CD4-positive, alpha-beta T cell treated with Interleukin-6 at 100 ng/mL for 8 hours (primary cell): ENCODE measurements at regions not wholly inside any gene's neighbourhood (a gene's known extent, or its start where the extent isn't known, plus 50 kb on each side); places are given as distances from the start of the nearest gene placed in this dataset.

Experiments
- DNase-seq: peaks from one replicate; pipeline ENCODE4 v3.0.0-alpha.2; 2020; ENCODE audit warnings: mixed read lengths, low spot score

DNA sequence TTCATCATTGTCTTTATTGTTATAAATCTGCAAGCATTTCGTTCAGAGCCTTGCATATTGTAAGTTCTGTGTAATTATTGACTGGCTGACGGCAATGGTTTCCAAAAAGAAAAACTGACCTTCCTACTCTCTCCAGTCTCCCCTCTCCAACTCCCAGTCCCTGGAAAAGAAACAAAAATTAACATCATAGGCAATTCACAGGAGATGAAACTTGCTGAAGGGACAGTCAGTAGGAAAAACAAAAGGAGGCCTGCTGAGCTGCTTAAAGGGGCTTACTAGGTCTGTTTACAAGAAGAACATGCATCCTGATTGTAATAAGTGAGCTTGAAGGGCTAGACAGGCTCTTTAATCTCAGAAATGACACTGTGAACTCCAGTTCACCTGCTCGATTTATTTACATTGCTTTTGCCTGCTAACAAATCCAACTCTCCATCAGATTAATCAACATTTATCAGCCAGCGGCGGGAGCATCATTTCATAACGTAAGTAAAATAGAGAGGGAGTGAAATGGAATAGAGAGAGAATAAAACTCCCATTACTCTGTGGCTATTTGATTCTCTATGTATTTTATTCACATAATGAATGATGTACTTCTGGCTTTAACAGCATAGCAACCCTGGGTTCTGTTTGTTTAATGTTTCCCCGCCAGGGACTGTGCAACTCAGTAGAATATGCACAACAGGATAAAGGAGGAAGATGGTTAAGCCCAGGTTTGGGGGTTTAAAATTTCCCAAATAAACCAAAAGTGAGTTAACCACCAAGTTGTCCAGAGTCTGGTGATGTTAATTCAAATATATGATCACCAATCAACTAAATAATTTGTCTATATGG is 256.7 kb upstream of the SETBP1 start:
- no peak for DNase-seq

DNA sequence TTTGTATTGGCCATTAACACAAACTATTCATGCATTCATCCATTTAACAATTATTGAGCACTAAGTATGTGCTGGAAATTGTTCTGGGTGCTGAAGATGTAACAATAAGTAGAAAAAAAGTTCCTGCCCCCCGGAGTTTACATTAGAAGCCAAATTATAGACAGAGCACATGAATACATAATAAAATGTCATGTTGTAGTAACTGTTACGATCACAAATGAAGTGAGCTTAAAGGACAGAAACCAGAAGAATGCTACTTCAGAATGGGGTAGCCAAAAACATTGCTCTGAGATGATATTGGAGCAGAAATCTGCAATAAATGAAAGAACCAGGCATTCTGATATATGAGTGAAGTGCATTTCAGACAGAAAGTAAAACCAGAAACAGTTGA is 256.0 kb upstream of the SETBP1 start:
- no peak for DNase-seq

DNA sequence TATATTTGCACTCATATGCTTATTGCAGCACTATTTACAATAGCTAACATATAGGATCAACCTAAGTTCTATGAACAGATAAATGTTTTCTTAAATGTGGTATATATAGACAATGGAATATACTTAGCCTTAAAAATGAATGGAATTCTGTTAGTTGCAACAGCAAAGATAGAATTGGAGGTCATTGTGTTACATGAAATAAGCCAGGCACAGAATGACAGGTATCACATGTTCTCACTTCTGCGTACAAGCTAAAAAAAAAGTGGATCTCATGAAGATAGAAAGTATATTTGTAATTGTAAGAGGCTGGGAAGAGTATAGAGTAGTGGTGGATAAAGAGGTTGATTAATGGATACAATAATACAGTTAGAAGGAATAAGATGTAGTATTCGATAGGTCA is 255.5 kb upstream of the SETBP1 start:
- DNase-seq, result no peak

DNA sequence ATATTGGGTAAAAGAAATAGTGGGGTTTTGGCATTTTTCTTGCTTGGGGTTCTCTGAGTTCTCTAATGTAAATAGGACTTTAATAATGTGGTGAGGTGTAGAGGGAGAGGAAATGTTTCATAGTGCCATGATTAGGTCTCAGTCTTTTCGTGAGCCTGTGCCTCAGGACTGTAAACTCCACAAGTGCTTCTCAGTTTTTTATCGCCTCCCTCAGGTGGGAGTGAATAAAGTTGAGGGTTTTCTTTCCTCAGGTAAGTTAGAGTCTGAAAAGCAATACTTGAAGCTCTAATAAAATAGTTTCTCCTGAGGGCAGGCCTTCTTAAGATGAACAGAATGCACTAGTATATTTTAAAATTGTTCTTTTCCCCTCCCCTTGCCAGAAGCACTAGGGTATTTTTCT is 243.1 kb upstream of the SETBP1 start:
- no peak for DNase-seq

DNA sequence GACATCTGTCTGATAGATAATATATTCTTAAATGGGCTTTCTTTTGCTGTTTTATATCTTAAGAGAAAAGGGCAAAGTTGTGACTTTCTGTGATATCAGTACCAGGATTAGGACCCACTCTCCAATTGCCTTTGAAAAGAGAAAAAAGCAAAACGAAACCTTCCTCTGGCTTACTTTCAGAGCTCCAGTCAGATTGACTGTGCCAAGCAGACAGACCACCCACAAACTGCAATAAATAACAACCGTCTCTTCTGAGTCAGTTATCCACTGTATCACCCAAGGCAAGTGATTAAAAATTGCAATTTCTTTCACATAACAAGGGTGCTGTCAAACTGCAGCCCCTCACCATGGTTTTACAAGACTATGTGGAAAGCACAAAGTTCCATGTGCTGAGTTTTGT is 230.5 kb upstream of the SETBP1 start:
- no peak for DNase-seq

DNA sequence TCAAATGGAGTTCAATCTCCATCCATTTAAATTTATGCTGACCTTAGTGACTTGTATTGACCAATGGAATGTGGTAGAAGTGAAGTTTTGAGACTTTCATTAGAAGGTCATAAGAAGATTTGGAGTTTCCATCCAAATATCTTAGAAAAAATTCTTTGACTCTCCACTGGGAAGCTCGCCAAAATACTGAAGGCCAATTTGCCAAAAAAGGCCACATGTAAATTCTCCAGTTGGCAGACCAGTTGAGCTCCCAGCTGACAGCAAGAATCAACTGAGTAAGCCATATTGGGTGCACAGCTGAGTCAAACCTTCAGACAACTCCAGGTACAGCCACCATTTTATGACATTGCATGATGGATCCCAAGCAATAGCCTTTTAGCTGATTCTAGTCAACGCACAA is 228.3 kb upstream of the SETBP1 start:
- DNase-seq, result no peak

DNA sequence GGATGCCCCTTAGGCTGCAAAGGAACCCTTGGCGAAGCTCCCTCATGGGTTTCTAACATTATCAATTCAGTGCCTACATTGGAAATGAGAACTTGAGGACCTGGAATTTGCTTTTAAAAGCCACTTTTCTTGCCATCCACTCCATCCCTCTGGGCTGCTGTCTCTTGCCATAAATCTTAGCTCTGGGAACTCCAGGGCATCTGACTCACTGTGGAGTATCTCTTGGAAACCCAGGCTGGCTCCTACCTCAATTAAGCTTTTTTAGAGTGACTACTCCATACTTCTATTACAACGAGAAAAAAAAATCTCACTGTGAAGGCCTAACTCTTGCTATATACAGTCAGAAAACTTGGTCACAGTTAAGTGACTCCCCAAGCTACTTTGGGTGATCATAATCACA is 227.2 kb upstream of the SETBP1 start:
- no peak for DNase-seq

DNA sequence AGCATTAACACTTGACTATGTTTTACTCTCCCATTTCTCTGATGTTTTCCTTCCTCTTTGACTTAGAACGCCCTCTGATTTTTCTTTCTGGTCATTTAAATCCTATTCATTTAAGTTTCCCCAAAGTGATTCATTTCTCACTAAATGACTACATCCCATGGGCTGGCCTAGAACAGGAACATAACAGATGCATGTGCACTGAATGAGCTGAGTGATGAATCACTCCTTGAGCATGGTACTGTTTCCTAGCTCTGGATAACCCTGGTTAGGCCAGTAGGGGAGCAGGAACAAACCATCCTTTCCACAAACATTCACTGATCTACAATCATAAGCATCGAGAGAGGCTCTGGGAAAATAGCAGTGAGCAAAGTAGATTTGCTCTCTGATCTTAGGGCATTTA is 221.9 kb upstream of the SETBP1 start:
- DNase-seq, result no peak

DNA sequence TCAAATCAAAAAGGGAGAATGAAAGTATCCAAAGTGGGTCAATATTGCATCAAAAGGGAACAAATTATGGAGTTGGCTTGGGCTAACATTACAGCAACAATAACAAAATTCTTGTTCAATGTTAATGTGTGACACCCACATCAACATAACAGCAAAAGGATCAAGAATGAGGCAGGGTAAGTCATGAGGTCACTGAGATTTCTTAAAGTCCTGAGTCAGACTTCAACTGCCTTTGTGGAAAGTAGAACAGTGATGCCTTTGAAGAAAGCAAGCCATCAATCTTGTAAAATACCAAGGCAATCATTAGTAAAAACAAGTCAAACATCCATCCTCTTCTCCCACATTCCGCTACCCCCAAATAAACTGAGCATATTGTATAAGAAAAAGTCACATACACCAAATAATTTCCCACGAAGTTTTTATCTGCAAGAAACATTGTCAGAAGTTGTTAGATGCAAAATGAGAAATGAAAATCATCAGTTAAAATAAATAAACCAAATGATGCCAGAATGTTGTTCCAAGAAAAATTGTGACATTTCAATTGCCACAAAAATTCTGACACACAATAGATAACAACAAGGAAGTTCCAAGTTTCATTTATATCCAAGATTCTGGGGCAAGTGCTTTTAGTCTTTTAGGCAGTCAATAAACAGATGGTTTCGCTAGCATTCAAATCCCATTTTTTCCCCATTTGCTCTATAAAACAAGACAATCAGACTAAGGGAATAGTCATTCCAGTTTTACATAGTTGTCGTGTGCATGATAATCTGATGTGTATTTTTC is 216.1 kb upstream of the SETBP1 start:
- DNase-seq, result no peak

DNA sequence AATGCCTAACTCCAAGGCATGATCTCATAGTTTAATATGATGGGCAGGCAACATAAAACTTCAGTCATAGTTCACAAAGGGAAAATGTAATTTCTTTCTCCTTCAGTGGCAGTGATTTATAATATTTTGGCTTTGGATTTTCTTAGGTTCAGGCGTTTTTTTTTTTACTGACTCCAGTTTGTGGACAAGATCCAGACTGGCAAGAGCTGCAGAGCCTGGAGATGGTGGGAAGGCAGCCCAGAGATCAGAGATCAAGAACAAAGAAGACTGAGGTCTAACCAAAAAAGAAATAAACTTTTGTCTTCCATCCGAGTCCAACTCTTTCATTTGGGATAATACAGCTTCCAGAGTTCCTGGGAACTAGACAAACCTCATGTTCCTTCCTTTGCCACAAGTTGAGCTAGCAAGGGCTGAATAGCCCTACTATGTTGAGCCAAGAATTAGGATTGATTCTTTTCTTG is 215.3 kb upstream of the SETBP1 start:
- no peak for DNase-seq

DNA sequence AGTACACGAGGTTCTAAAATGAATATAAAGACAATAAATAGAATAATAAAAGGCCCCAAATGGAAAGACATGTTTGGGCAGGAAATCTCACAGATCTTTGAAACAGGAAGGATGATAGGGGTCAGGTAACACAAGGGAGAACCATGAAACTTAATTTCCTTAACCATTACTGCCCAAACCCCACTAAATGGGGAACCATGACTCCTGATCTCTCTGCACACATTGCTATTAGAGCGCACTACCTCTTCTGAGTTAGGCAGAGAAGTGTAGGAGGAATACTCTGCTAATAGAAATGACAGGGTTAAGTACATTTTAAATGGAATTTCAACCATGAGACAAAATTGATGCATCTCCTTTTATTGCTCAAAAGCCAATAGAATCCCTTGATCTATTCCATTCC is 213.7 kb upstream of the SETBP1 start:
- DNase-seq, result no peak

DNA sequence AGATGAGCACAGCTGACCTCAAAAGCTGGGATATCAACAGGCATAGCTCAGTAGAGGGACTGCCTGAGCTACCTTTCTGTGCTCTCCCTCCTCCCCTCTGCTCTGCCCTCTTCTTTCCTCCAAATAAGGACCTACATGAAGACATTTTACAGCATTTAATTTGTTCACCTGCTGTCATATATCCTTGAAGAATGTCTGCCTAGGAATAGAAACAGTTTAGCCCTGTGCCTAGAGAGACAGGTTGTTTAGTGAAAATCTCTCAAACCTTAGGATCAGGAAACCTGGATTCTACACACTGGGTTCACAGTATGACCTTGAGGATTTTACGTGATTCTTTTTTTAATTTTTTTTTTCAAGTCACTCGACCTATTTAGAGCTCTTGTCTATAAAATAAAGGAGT is 213.0 kb upstream of the SETBP1 start:
- no peak for DNase-seq

DNA sequence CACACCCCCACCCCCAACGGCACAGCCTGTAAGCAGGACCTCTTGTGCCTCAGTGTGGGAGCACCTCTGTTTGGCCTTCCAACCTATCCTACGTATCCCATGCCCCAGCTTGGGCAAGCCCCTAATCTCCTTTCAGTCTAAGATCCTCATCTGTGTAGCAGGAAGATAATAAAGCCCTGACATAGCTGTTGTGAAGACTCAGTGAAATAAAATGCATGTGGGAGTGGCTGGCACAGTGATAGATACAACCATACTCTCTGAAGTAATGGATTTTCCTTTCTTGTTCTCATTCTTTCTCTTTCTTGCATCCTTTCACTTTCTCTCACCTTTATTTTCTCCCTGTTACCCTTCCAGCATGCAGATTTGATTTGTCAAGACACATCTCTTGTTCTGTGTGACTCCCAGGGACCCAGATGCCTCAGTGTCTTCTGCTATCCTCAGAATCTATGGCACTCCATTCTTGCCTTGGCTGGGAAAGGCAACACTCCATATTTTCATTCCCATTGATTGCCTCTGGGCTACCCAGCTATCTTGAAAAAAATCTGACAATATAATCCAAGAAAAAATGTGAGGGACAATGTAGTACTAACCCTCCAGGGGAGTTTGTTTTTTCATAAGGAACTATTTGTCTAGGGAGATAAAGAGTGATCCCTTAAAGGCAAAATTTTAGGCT is 207.2 kb upstream of the SETBP1 start:
- no peak for DNase-seq

DNA sequence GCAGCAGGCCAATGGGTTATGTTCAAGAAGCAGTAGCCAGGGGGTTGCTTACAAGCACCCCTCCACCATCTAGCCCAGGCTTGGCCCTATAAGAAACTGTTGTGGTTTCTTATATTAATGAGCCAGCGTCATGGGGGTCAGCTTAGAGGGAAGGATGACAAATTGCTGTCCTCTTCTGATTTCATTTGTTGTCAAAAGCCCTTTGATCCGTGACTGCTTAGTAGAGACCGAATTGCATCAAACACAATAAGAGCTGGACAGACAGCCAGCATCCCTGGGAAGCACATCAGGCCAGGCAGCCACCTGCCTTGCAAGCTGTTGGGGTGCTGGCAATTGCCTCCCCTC is 206.6 kb upstream of the SETBP1 start:
- no peak for DNase-seq

DNA sequence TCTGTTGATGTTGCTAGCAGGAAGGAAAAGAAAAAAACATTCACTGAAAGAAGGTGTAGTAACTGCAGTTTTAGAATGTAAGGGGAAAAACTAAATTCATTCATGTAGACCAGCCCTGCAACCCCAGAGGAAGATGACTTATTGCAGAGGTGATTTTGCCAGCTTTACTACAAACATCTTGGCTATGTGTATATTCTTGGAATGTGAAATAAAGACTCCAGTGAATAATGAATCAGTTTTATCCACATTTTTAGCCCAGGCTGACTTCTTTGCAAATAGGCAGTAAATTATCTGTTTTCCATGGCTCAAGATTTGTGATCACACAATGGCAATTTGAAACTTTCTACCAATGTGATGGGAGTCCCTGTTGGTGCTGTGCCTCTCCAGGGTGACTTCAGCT is 206.1 kb upstream of the SETBP1 start:
- DNase-seq, result no peak

DNA sequence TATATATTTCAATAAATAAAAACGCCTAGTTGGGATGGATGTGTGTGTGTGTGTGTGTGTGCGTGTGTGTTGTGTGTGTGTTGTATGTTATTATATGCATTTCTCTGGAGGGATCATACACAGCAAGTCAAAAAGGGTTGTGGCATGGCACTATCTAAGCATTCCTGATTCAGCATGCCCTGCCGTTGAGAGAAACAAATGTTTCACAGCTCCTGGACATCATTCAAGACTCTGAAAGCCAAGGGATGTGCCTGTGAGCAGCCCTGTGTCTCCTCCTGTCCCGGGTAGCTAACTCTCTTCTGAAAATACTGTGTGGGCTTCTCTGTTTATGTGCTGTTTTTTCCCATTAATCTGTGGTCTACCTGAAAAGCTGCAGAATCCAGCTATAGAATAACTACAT is 197.9 kb upstream of the SETBP1 start:
- no peak for DNase-seq

DNA sequence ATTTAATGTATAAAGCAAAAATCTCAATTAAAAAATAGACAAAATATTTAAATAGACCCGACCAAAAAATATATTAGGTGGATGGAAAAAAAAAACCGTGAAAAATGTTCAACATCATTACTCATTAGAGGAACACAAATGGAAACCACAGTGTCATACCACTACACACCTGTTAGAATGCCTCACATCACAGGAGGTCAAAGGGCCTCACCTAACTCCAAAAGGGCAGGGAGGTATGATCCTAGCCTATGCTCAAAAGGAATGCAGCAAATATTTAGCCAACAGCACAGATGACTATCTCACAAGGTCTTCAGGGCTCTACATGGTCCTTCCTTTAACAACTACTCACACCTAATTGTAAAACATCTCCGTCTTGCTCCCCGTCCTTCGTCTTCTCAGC is 185.5 kb upstream of the SETBP1 start:
- no peak for DNase-seq

DNA sequence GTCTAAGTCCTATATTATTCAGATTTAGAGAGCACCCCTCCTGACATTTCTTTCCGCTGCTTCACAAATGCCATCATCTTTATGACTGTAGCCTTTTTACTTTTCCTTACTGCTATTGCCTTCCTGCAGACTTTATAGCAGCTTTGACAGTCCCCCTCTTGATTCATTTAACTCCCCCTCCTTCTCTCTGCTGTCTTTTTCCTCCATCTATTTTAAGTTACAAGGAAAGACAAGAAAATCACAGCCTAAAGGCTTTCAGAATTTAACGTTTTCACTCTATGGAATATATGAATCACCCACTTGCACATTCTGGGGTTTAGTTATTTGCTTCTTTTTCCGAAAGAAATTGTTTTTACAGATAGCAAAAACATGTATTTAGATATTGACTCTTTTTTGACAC is 183.4 kb upstream of the SETBP1 start:
- no peak for DNase-seq

DNA sequence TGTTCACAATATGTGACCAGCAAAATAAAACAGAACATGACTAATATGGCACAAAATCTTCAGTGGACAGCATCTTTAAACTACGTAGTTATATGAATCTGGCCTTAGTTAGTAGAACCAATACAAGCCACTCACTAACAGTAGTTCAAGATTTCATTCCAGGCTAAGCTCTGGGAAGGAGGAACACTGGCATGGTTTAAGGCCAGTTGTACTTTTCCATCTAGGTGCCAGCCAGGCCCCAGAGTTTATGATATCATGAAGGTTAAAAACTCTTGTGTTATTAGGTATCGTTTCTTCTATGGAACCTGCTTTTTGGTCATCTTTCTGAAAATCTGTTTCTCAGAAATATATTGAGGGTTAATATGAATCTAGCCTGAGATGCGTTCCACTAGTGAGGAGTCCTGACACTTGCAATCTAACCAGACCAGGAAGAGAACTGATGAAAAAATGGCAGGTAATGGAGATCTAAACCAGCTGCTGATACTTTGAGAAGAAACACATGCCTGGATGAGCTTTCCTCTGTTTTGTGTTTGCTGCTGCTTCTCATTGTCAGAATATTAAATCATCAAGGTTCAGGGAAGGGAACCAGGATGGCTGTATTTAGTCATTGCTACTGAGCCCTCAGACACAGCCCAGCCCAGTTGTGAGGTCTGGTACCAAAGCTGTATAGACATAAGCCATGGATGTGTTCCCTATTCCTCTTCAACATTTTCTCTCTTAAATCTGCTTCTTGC is 182.8 kb upstream of the SETBP1 start:
- DNase-seq, result no peak

DNA sequence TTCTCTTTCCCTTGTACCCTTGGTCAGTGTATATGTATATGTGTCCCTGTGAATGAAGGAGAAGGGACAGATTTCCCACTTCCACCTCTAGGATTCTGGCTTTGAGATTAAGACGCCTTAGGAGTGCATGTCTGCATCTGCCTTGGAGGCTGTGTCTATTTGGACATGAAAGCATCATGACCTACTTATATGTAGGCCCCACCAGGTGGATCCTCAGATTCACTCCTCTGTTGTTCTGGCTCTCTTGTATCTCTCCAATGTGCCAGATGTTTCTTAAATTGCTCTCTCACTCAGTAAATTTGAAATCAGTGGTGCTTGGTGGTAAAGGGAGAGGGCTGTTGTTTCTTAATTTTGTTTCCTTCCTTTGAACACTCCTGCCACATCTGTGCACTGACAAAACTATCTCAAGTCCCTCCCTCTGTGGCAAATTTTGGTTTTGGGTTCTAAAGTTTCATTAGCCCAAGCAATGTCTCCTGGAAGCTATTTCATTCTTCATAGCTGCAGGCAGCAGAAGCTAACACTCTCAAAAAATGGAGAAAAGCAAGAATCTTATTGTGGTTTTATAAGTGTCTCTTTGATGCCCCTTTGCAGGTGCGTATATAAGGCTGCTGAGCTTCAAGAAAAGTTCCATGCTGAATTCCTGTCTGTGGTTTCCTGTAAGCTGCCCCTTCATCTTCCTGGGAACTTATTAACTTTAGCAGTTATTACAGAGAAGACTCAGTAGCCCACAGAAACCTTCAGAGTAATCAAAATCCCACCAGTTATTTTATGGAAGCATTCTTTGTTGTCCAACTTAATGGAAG is 179.7 kb upstream of the SETBP1 start:
- DNase-seq, result no peak

DNA sequence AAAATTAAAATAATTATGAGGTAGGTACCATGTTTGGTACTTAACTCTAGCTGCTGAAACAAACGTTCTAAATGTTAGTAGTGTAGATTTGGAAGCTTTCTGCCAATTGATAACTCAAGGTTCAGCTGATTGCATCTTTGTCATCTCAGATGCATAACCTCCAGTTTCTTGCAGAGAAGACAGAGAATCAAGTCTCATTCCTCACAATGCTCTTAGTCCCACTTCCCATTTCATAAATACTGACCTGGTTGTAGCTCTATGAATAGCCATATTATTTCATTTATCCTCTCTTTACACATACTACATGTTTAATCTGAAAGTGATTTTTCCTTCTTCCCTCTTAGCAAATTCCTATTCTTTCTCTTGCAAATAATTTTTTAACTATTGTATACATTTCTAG is 178.5 kb upstream of the SETBP1 start:
- DNase-seq, result no peak

DNA sequence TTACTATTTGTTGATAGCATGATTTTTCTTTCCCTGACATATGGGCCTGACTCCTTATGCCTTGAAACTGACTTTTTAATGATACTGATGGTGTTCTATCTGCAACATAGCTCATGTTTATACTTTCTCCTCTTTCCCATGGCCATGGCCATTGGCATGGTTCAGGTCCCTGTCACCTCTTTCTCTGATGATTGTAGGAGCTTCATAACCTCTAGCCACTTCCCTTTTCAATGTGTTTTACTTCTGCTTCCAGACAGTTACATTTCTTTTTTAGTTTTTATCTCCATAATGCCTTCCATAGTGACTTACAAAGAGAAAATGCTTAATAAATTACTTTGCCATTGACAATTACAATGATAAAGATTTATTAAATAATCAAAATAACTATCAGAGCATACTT is 177.9 kb upstream of the SETBP1 start:
- DNase-seq, result no peak
